ENCODE measurements at regions not wholly inside any gene's neighbourhood (a gene's known extent, or its start where the extent isn't known, plus 50 kb on each side); places are given as distances from the start of the nearest gene placed in this dataset.

DNA sequence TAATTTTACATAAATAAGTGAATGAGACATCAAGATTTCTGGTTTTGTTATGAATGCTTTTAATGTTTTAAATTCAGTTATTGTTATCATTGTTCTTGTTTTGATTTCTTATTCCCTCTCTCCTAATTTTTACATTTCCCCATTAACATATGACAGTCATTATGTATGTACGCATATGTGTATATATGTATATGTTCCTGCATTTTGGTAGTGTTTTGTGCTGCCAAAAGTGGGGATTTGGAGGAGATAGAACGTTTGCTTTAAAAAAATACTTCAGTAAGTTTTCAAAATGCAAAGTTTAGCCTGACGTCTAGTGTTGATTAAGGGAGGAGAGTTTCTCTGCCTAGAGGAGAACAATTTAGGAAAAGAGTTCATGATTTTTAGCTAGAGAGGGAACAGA is 385.2 kb downstream of the EPHA4 start:
- no peaks in the 10 kb centered on the region for H3K9me3 ChIP-seq
- no peaks in the 10 kb centered on the region for H3K36me3 ChIP-seq
- H3K4me3 ChIP-seq, result no peak overlapping the region
- DNase-seq (no peak), ATAC-seq (no peak)
- in situ Hi-C loops (cut with MboI; ENCODE audit: low sequenced_read_pairs in 4 of 4), result no loop called here
- H3K27me3 ChIP-seq, result no peaks in the 10 kb centered on the region
- H3K27ac ChIP-seq, result no peak overlapping the region
- no peaks in the 10 kb centered on the region for H3K4me1 ChIP-seq
- intact Hi-C loops (cut with DNase I; ENCODE audit: low total_unique reads), result no loop called here
- TF ChIP-seq, protein P1, sequence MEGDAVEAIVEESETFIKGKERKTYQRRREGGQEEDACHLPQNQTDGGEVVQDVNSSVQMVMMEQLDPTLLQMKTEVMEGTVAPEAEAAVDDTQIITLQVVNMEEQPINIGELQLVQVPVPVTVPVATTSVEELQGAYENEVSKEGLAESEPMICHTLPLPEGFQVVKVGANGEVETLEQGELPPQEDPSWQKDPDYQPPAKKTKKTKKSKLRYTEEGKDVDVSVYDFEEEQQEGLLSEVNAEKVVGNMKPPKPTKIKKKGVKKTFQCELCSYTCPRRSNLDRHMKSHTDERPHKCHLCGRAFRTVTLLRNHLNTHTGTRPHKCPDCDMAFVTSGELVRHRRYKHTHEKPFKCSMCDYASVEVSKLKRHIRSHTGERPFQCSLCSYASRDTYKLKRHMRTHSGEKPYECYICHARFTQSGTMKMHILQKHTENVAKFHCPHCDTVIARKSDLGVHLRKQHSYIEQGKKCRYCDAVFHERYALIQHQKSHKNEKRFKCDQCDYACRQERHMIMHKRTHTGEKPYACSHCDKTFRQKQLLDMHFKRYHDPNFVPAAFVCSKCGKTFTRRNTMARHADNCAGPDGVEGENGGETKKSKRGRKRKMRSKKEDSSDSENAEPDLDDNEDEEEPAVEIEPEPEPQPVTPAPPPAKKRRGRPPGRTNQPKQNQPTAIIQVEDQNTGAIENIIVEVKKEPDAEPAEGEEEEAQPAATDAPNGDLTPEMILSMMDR (IDR thresholded peaks at IDR 0.05 in 4 of 5, conservative IDR thresholded peaks at IDR 0.05 in 1 of 5), result no peak
- no peak for TF ChIP-seq POLR2A (IDR thresholded peaks at IDR 0.05)

DNA sequence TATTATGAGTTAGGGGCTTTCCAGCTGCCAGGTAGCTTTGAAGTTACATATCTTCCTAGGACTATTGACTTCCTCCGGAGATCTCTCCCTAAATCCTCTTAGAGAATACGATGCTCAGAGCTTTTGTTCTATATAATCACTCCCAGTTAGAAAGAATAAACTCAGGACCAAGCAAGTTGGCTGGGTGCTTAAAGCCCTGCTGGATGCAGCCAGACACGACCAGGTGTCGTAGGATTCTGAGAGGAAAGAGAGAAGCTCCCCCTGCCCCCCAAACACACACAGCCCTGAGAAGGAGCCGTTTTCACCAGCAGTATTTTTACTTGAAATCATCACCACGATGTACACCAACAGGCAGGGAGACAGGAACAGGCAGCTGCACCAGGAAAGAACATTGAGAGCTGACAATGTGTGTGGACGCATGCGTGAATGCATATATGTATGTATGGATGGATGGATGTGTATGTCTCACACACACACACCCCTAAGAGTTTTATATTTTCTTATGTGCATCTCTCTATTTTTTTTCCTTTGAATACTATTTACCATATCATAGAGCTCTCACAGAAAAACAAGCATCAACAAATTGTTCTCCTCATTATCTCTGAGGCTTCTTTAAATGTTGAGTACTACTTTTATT is 382.6 kb downstream of the EPHA4 start:
- DNase-seq (no peak), ATAC-seq (no peak)
- Histone ChIP-seq H3K4me3 (no peak overlapping the region), H3K27me3 (no peaks in the 10 kb centered on the region), H3K36me3 (no peaks in the 10 kb centered on the region), H3K9me3 (no peaks in the 10 kb centered on the region), H3K4me1 (no peaks in the 10 kb centered on the region), H3K27ac (no peak overlapping the region)
- intact Hi-C loops (cut with DNase I; ENCODE audit: low total_unique reads) (no loop called here), in situ Hi-C loops (cut with MboI; ENCODE audit: low sequenced_read_pairs in 4 of 4) (no loop called here)
- TF ChIP-seq, protein P1 (IDR thresholded peaks at IDR 0.05 in 4 of 5, conservative IDR thresholded peaks at IDR 0.05 in 1 of 5), result no peak
- TF ChIP-seq POLR2A (IDR thresholded peaks at IDR 0.05), result no peak

- TF ChIP-seq POLR2A (IDR thresholded peaks at IDR 0.05), result no peak
- TF ChIP-seq, protein P1 (IDR thresholded peaks at IDR 0.05 in 4 of 5, conservative IDR thresholded peaks at IDR 0.05 in 1 of 5), result no peak
- intact Hi-C loops (cut with DNase I; ENCODE audit: low total_unique reads) (no loop called here), in situ Hi-C loops (cut with MboI; ENCODE audit: low sequenced_read_pairs in 4 of 4) (no loop called here)
- ATAC-seq (no peak), DNase-seq (no peak)
- H3K36me3 ChIP-seq, result no peaks in the 10 kb centered on the region
- no peaks in the 10 kb centered on the region for H3K9me3 ChIP-seq
- no peak overlapping the region for H3K27ac ChIP-seq
- H3K27me3 ChIP-seq, result no peaks in the 10 kb centered on the region
- no peak overlapping the region for H3K4me3 ChIP-seq
- no peaks in the 10 kb centered on the region for H3K4me1 ChIP-seq
Measured at GRCh38 chr2:221195829-221196228, 376.3 kb downstream of the EPHA4 start.

DNA sequence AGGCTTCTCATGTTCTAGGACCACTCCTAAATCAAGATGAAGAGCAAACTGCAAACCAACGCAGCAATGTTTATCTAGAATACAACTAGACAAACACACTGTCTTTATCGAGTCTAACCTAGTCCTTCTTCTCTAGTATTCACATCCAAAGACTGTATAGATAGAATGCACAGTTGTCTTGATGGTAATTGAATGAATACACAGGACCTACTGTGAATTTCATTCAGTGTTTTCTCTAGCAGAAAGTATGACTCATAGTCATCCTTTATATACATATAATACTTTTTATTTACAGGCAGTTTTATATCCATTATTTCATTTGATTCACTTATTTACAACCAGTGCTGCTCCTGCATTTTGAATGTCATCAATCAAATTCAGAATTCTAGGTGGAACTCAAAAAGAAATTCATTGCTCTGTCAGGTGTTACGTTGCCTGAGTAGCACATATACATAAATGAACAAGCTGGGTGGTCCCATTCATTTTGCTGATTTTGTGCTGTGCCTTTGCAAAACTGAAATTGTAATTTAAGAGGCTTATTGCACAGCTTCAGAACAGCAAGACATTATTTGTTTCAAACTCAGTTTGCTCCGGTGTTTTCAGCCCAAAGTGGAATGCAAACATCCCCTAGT is 374.8 kb downstream of the EPHA4 start:
- DNase-seq (no peak), ATAC-seq (no peak)
- Histone ChIP-seq H3K27ac (no peak overlapping the region), H3K4me3 (no peak overlapping the region), H3K9me3 (no peaks in the 10 kb centered on the region), H3K27me3 (no peaks in the 10 kb centered on the region), H3K4me1 (no peaks in the 10 kb centered on the region), H3K36me3 (no peaks in the 10 kb centered on the region)
- TF ChIP-seq, protein P1 (IDR thresholded peaks at IDR 0.05 in 4 of 5, conservative IDR thresholded peaks at IDR 0.05 in 1 of 5), result no peak
- no peak for TF ChIP-seq POLR2A (IDR thresholded peaks at IDR 0.05)
- intact Hi-C loops (cut with DNase I; ENCODE audit: low total_unique reads), result no loop called here
- in situ Hi-C loops (cut with MboI; ENCODE audit: low sequenced_read_pairs in 4 of 4), result no loop called here

Measured in gastrocnemius medialis (tissue), 4 donors.